IMR-90 (cell line): ENCODE measurements at regions not wholly inside any gene's neighbourhood (a gene's known extent, or its start where the extent isn't known, plus 50 kb on each side); places are given as distances from the start of the nearest gene placed in this dataset.

ENCODE experiments used
- ATAC-seq: fragments of 200-7000 bp; cut with Tn5 transposase; 2 replicates; pipeline ENCODE4 v1.9.1; 2020; ENCODE audit warnings: low read depth, mild to moderate bottlenecking, moderate library complexity
- BruUV-seq: library from RNA; stranded (reverse); fragments of 400-500 nt; replicated peaks from 2 replicates; lab custom pipeline; 2021; lab: Mats Ljungman, UMichigan
- CTCF ChIA-PET: fragments of 300-600 bp; formaldehyde crosslinking; extraction: SDS; loops from one replicate; lab custom pipeline; 2021; ENCODE audit warnings: antibody characterized with exemption; lab: Yijun Ruan, JAX
- POLR2A ChIA-PET: fragments of 300-600 bp; sonication (Branson Sonifier 250); formaldehyde crosslinking; loops from one replicate; lab custom pipeline; 2022; ENCODE audit warnings: antibody characterized with exemption; ENCODE audit not compliant: unreplicated experiment; lab: Charles Lee
- DNase-seq: peaks from one replicate; pipeline ENCODE4 v3.0.0; 2013
- H2AFZ ChIP-seq: replicated peaks from 2 replicates; pipeline ENCODE3; 2013; ENCODE audit warnings: low read length, mild to moderate bottlenecking; ENCODE audit not compliant: poor library complexity
- H2AK5ac ChIP-seq: 2 replicates; pipeline ENCODE4 v1.6.1; 2013; ENCODE audit warnings: low read depth, low read length, inconsistent platforms
- H2AK9ac ChIP-seq: replicated peaks from 2 replicates; pipeline ENCODE3; 2013; ENCODE audit warnings: mild to moderate bottlenecking, low read depth, low read length, moderate library complexity; ENCODE audit not compliant: poor library complexity
- H2BK120ac ChIP-seq: 2 replicates; pipeline ENCODE4 v1.6.1; 2013; ENCODE audit warnings: low read depth, low read length, inconsistent platforms
- H2BK15ac ChIP-seq: 3 replicates; pipeline ENCODE4 v1.6.1; 2013; ENCODE audit warnings: low read depth, low read length, inconsistent platforms
- H2BK20ac ChIP-seq: 2 replicates; pipeline ENCODE4 v1.6.1; 2013; ENCODE audit warnings: low read depth, mild to moderate bottlenecking, inconsistent platforms, low read length, moderate library complexity
- H2BK5ac ChIP-seq: 2 replicates; pipeline ENCODE4 v1.6.1; 2013; ENCODE audit warnings: mild to moderate bottlenecking, low read depth, low read length, inconsistent platforms; ENCODE audit not compliant: poor library complexity, severe bottlenecking
- H3K14ac ChIP-seq: replicated peaks from 2 replicates; pipeline ENCODE4 v1.6.1; 2013; ENCODE audit warnings: low read depth, low read length, inconsistent platforms
- H3K18ac ChIP-seq: 2 replicates; pipeline ENCODE4 v1.6.1; 2013; ENCODE audit warnings: low read depth, low read length, control low read depth
- H3K23ac ChIP-seq: 2 replicates; pipeline ENCODE4 v1.6.1; 2013; ENCODE audit warnings: low read depth, low read length, inconsistent platforms
- H3K27ac ChIP-seq: 2 replicates; pipeline ENCODE4 v1.5.1; 2013; ENCODE audit warnings: mild to moderate bottlenecking, control low read depth, low read length; ENCODE audit not compliant: insufficient read depth
- H3K27me3 ChIP-seq: 2 replicates; pipeline ENCODE4 v1.6.1; 2013; ENCODE audit warnings: low read length; ENCODE audit not compliant: control insufficient read depth, insufficient read depth
- H3K36me3 ChIP-seq: 2 replicates; pipeline ENCODE4 v1.6.1; 2013; ENCODE audit warnings: low read length, mixed read lengths; ENCODE audit not compliant: control insufficient read depth, insufficient read depth
- H3K4ac ChIP-seq: 2 replicates; pipeline ENCODE4 v1.6.1; 2013; ENCODE audit warnings: low read depth, low read length, inconsistent platforms
- H3K4me1 ChIP-seq: 2 replicates; pipeline ENCODE4 v1.6.1; 2013; ENCODE audit warnings: low read length, mixed read lengths; ENCODE audit not compliant: control insufficient read depth, insufficient read depth
- H3K4me2 ChIP-seq: 2 replicates; pipeline ENCODE4 v1.6.1; 2013; ENCODE audit warnings: low read depth, mild to moderate bottlenecking, control low read depth, low read length, moderate library complexity
- H3K4me3 ChIP-seq: 2 replicates; pipeline ENCODE4 v1.5.1; 2013; ENCODE audit warnings: low read depth, mild to moderate bottlenecking, control low read depth, low read length, moderate library complexity; ENCODE audit not compliant: insufficient read depth
- H3K56ac ChIP-seq: 2 replicates; pipeline ENCODE4 v1.6.1; 2013; ENCODE audit warnings: low read length, inconsistent platforms; ENCODE audit not compliant: insufficient read depth; ENCODE audit errors: extremely low read depth
- H3K79me1 ChIP-seq, 2 experiments: 2 replicates each; pipeline ENCODE4 v1.6.1; 2013; ENCODE audit warnings: low read length in 2 of 2, inconsistent platforms in 1 of 2, low read depth in 1 of 2
- H3K9ac ChIP-seq: 2 replicates; pipeline ENCODE4 v1.6.1; 2013; ENCODE audit warnings: low read depth, low read length, control low read depth
- H3K9me1 ChIP-seq: 2 replicates; pipeline ENCODE4 v1.6.1; 2013; ENCODE audit warnings: low read length, inconsistent platforms; ENCODE audit not compliant: insufficient read depth
- H3K9me3 ChIP-seq: 2 replicates; pipeline ENCODE4 v1.6.1; 2013; ENCODE audit warnings: low read length; ENCODE audit not compliant: control insufficient read depth, insufficient read depth
- H4K20me1 ChIP-seq: 2 replicates; pipeline ENCODE4 v1.6.1; 2013; ENCODE audit warnings: low read length, inconsistent platforms; ENCODE audit not compliant: insufficient read depth
- H4K5ac ChIP-seq: 2 replicates; pipeline ENCODE4 v1.6.1; 2013; ENCODE audit warnings: mild to moderate bottlenecking, low read depth, low read length, control low read depth
- H4K8ac ChIP-seq, 2 experiments: 2 replicates each; pipeline ENCODE4 v1.6.1; 2013; ENCODE audit warnings: low read depth in 2 of 2, low read length in 2 of 2, control low read depth in 1 of 2, inconsistent platforms in 1 of 2
- H4K91ac ChIP-seq: 2 replicates; pipeline ENCODE4 v1.6.1; 2013; ENCODE audit warnings: low read depth, low read length, inconsistent platforms; ENCODE audit not compliant: insufficient read depth
- BHLHE40 ChIP-seq: fragments of 150-350 bp; IDR thresholded peaks from 2 replicates; pipeline ENCODE4 v1.6.1; 2016; ENCODE audit warnings: mild to moderate bottlenecking, low read depth, low read length
- CEBPB ChIP-seq: IDR thresholded peaks from 2 replicates; pipeline ENCODE4 v1.6.1; 2012; ENCODE audit warnings: low read depth, low read length, improper control_type of control experiment
- CHD1 ChIP-seq: IDR thresholded peaks from 2 replicates; pipeline ENCODE4 v1.6.1; 2012; ENCODE audit warnings: low read depth, low read length, improper control_type of control experiment
- FOS ChIP-seq: fragments of 150-350 bp; IDR thresholded peaks from 2 replicates; pipeline ENCODE4 v1.6.1; 2016; ENCODE audit warnings: low read depth, low read length
- MAFK ChIP-seq: IDR thresholded peaks from 2 replicates; pipeline ENCODE4 v1.6.1; 2012; ENCODE audit warnings: low read depth, low read length, improper control_type of control experiment
- MAZ ChIP-seq: IDR thresholded peaks from 2 replicates; pipeline ENCODE4 v1.6.1; 2012; ENCODE audit warnings: low read depth, mild to moderate bottlenecking, low read length, improper control_type of control experiment, moderate library complexity, borderline replicate concordance
- MXI1 ChIP-seq: IDR thresholded peaks from 2 replicates; pipeline ENCODE4 v1.6.1; 2012; ENCODE audit warnings: low read depth, mild to moderate bottlenecking, low read length, moderate library complexity, borderline replicate concordance
- NFE2L2 ChIP-seq: fragments of 150-350 bp; IDR thresholded peaks from 2 replicates; pipeline ENCODE4 v1.6.1; 2016; ENCODE audit warnings: low read depth, mild to moderate bottlenecking, low read length
- RCOR1 ChIP-seq: IDR thresholded peaks from 2 replicates; pipeline ENCODE4 v1.6.1; 2012; ENCODE audit warnings: mild to moderate bottlenecking, low read length, improper control_type of control experiment; ENCODE audit not compliant: insufficient replicate concordance
- RFX5 ChIP-seq: IDR thresholded peaks from 2 replicates; pipeline ENCODE4 v1.8.0; 2012; ENCODE audit warnings: low read depth, mild to moderate bottlenecking, low read length, moderate library complexity
- SMC3 ChIP-seq: fragments of 150-350 bp; IDR thresholded peaks from 2 replicates; pipeline ENCODE4 v1.6.1; 2016; ENCODE audit warnings: low read depth, mild to moderate bottlenecking, antibody characterized with exemption, low read length, moderate library complexity
- WGBS, 2 experiments: methylation state at CpG; one replicate each; pipeline versions ENCODE4 v1.1.5 to v1.1.7; 2013; ENCODE audit warnings: missing lambda C conversion rate in 2 of 2; ENCODE audit not compliant: insufficient read length in 1 of 2; ENCODE audit errors: extremely low coverage in 2 of 2; 5-methylcytosine and 5-hydroxymethylcytosine counted together
- dilution Hi-C: fragments of 300-500 bp; cut with HindIII; formaldehyde crosslinking; loops from one replicate; pipeline ENCODE4 v1.14.3; 2018; ENCODE audit warnings: low sequenced_read_pairs; ENCODE audit not compliant: unreplicated experiment
- in situ Hi-C: fragments of 300-500 bp; cut with MboI; formaldehyde crosslinking; loops from 3 replicates; pipeline ENCODE4 v1.14.3; 2019; ENCODE audit warnings: low sequenced_read_pairs, inconsistent platforms, mixed read lengths
- intact Hi-C: fragments of 100-400 bp; cut with micrococcal nuclease; formaldehyde crosslinking; loops from 2 replicates; pipeline ENCODE4 v1.10.0; 2022
- TF ChIP-seq, protein P1 (sequence below): fragments of 150-350 bp; IDR thresholded peaks from 2 replicates; pipeline ENCODE4 v1.6.1; 2016; ENCODE audit warnings: low read depth, mild to moderate bottlenecking, low read length, moderate library complexity, borderline replicate concordance
- TF ChIP-seq, protein P2 (sequence below): conservative IDR thresholded peaks from 2 replicates; pipeline ENCODE4 v1.5.1; 2012; ENCODE audit warnings: mild to moderate bottlenecking, low read depth, low read length, improper control_type of control experiment

DNA sequence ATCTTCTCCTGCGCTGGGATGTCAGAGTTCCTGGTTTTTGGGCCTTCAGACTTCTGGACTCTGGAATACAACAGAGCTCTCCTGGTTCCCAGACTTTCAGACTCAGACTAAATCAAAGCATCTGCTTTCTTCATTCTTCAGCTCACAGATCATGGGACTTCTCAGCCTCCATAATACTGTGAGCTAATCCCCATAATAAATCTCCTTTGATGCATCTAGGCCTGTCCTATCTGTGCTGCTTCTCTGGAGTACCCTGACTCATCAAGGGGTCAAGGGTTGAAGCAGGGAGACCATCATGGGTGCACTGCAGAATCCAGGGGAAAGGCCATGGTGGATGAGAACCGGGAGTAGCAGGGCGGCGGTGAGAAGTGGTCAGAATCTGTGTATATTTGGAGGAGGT lies 1094.1 kb upstream of the TMEM132C start:
- H3K56ac ChIP-seq = no peak overlapping the region
- no peak overlapping the region for H2AK5ac ChIP-seq
- H2BK120ac ChIP-seq = no peak overlapping the region
- BruUV-seq = no TSS peak
- POLR2A ChIA-PET = no interaction called here
- H4K20me1 ChIP-seq = no peaks in the 10 kb centered on the region
- H2BK5ac ChIP-seq = no peak overlapping the region
- H3K27me3 ChIP-seq = no peaks in the 10 kb centered on the region
- H3K14ac ChIP-seq = no peak overlapping the region
- H2BK20ac ChIP-seq = no peak overlapping the region
- H4K8ac ChIP-seq = no peak overlapping the region
- dilution Hi-C loops = no loop called here
- no peak overlapping the region for H2BK15ac ChIP-seq
- no peak overlapping the region for H2AK9ac ChIP-seq
- no peak overlapping the region for H3K27ac ChIP-seq
- H3K4me2 ChIP-seq = no peak overlapping the region
- H3K18ac ChIP-seq = no peak overlapping the region
- intact Hi-C loops = no loop called here
- peaks cover 9% of the 10 kb centered on the region for H3K4me1 ChIP-seq
- no peak overlapping the region for H3K4ac ChIP-seq
- no peak overlapping the region for H3K4me3 ChIP-seq
- CTCF ChIA-PET = no interaction called here
- no peak overlapping the region for H3K9ac ChIP-seq
- H2AFZ ChIP-seq = no peak overlapping the region
- ATAC-seq = no peak
- DNase-seq = peak; percentile 6
- H3K9me3 ChIP-seq = peaks cover 22% of the 10 kb centered on the region
- H4K5ac ChIP-seq = no peak overlapping the region
- no peaks in the 10 kb centered on the region for H3K79me1 ChIP-seq
- 64% methylated on average over 3 of the region's 4 CpGs; no CpG with 5 or more reads in 1 of the 2 experiments for WGBS, 2 experiments
- H3K23ac ChIP-seq = no peak overlapping the region
- H3K9me1 ChIP-seq = no peaks in the 10 kb centered on the region
- H4K91ac ChIP-seq = no peak overlapping the region
- in situ Hi-C loops = no loop called here
- no peaks in the 10 kb centered on the region for H3K36me3 ChIP-seq
- no peak for TF ChIP-seq MAZ
- no peak for TF ChIP-seq RFX5
- TF ChIP-seq RCOR1 = no peak
- TF ChIP-seq, protein P1, sequence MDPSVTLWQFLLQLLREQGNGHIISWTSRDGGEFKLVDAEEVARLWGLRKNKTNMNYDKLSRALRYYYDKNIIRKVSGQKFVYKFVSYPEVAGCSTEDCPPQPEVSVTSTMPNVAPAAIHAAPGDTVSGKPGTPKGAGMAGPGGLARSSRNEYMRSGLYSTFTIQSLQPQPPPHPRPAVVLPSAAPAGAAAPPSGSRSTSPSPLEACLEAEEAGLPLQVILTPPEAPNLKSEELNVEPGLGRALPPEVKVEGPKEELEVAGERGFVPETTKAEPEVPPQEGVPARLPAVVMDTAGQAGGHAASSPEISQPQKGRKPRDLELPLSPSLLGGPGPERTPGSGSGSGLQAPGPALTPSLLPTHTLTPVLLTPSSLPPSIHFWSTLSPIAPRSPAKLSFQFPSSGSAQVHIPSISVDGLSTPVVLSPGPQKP = no peak
- TF ChIP-seq SMC3 = no peak
- TF ChIP-seq CEBPB = no peak
- no peak for TF ChIP-seq MAFK
- no peak for TF ChIP-seq FOS
- no peak for TF ChIP-seq NFE2L2
- TF ChIP-seq CHD1 = no peak
- TF ChIP-seq, protein P2, sequence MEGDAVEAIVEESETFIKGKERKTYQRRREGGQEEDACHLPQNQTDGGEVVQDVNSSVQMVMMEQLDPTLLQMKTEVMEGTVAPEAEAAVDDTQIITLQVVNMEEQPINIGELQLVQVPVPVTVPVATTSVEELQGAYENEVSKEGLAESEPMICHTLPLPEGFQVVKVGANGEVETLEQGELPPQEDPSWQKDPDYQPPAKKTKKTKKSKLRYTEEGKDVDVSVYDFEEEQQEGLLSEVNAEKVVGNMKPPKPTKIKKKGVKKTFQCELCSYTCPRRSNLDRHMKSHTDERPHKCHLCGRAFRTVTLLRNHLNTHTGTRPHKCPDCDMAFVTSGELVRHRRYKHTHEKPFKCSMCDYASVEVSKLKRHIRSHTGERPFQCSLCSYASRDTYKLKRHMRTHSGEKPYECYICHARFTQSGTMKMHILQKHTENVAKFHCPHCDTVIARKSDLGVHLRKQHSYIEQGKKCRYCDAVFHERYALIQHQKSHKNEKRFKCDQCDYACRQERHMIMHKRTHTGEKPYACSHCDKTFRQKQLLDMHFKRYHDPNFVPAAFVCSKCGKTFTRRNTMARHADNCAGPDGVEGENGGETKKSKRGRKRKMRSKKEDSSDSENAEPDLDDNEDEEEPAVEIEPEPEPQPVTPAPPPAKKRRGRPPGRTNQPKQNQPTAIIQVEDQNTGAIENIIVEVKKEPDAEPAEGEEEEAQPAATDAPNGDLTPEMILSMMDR = no peak
- no peak for TF ChIP-seq BHLHE40
- no peak for TF ChIP-seq MXI1
